NT2/D1 (cell line): ENCODE measurements at regions not wholly inside any gene's neighbourhood (a gene's known extent, or its start where the extent isn't known, plus 50 kb on each side); places are given as distances from the start of the nearest gene placed in this dataset.

Experiments used
- SUZ12 ChIP-seq: IDR thresholded peaks from 2 replicates; pipeline ENCODE4 v1.6.1; 2011; ENCODE audit not compliant: insufficient read length, insufficient read depth; ENCODE audit errors: extremely low read depth
- YY1 ChIP-seq: IDR thresholded peaks from 2 replicates; pipeline ENCODE4 v1.6.1; 2011; ENCODE audit not compliant: insufficient read length, insufficient read depth

- no peak for TF ChIP-seq YY1
- no peak for TF ChIP-seq SUZ12
Measured at GRCh38 chr6:6495851-6496250, 92.7 kb upstream of the LY86 start.
